ENCODE measurements at regions not wholly inside any gene's neighbourhood (a gene's known extent, or its start where the extent isn't known, plus 50 kb on each side); places are given as distances from the start of the nearest gene placed in this dataset.
A peak's percentile ranks its signal among the peaks of the same experiment; 100 is the strongest.

GRCh38 chr20:58137236-58137635, 91.2 kb downstream of the ANKRD60 start:
- CTCF ChIA-PET = no interaction called here
- DNase-seq (ENCODE audit: low read depth in 1 of 2, low spot score in 1 of 2) = no peak
- TF ChIP-seq POLR2A (IDR thresholded peaks at IDR 0.05; ENCODE audit: low read length) (no peak), CHD2 (IDR thresholded peaks at IDR 0.05; ENCODE audit: low read length, partially characterized antibody) (no peak), RAD21 (conservative IDR thresholded peaks at IDR 0.05 in 1 of 2, IDR thresholded peaks at IDR 0.05 in 1 of 2) (no peak), TP53 (CRISPR knock-in tag; IDR thresholded peaks at IDR 0.05) (no peak), HEYL (CRISPR knock-in tag; IDR thresholded peaks at IDR 0.05) (no peak), E2F6 (IDR thresholded peaks at IDR 0.05; ENCODE audit: borderline replicate concordance, low read depth) (no peak), ATOH8 (CRISPR knock-in tag; IDR thresholded peaks at IDR 0.05; ENCODE audit: low read depth) (no peak), MAZ (IDR thresholded peaks at IDR 0.05; ENCODE audit: borderline replicate concordance, low read depth, low read length) (no peak), NR3C1 (IDR thresholded peaks at IDR 0.05) (no peak)

GRCh38 chr20:58136149-58136484, 92.3 kb downstream of the ANKRD60 start:
- POLR2A ChIA-PET = no interaction called here
- no peak for DNase-seq (ENCODE audit: low read depth in 1 of 2, low spot score in 1 of 2)
- Histone ChIP-seq H3K4me3 (no peak overlapping the region), H3K27ac (no peak overlapping the region), H3K4me1 (peaks cover 30% of the 10 kb centered on the region), H3K9me3 (no peaks in the 10 kb centered on the region), H3K4me2 (peak overlapping the region; percentile 50; the same call in 2 of the 3 replicates)
- WGBS (ENCODE audit: missing lambda C conversion rate) = 93% methylated on average over 5 of the region's 5 CpGs
- no peak for ATAC-seq
- FAIRE-seq = no peak
- CTCF ChIA-PET = interaction anchor here (0.8 to 2.8 kb wide), 3 partner anchors 9 to 44 kb away, joined by 3 to 9 read pairs (median 7); no protein-coding TSS in a partner anchor
- TF ChIP-seq MYC (IDR thresholded peaks at IDR 0.05; ENCODE audit: borderline replicate concordance, low read length) (no peak), CTCF (IDR thresholded peaks at IDR 0.05) (no peak), NPAS2 (CRISPR knock-in tag; IDR thresholded peaks at IDR 0.05; ENCODE audit: borderline replicate concordance) (no peak)

More at GRCh38 chr20:58137236-58137635, 91.2 kb downstream of the ANKRD60 start:
- POLR2A ChIA-PET = interaction anchor here (0.7 kb wide), 1 partner anchor 8 kb away, joined by 4 read pairs; no protein-coding TSS in a partner anchor
- Histone ChIP-seq H3K9me3 (no peaks in the 10 kb centered on the region), H3K4me3 (no peak overlapping the region), H3K4me1 (peaks cover 21% of the 10 kb centered on the region; the same call in 2 of the 3 replicates), H3K4me2 (no peak overlapping the region), H3K27ac (no peak overlapping the region)
- no peak for ATAC-seq
- FAIRE-seq = no peak
- 95% methylated on average over 7 of the region's 7 CpGs for WGBS (ENCODE audit: missing lambda C conversion rate)

GRCh38 chr20:58135441-58136148, 92.9 kb downstream of the ANKRD60 start:
- Histone ChIP-seq H3K4me3 (no peak overlapping the region), H3K9me3 (no peaks in the 10 kb centered on the region), H3K4me1 (peaks cover 30% of the 10 kb centered on the region), H3K27ac (peak overlapping the region in 1 of 2 experiments; percentile 35; a peak in 2 of 6 replicates), H3K4me2 (peak overlapping the region; percentile 50)
- TF ChIP-seq ELK1 (IDR thresholded peaks at IDR 0.05; ENCODE audit: low read depth, low read length) (no peak), E2F6 (IDR thresholded peaks at IDR 0.05; ENCODE audit: borderline replicate concordance, low read depth) (no peak), POLR2A (IDR thresholded peaks at IDR 0.05; ENCODE audit: low read length) (no peak), NPAS2 (CRISPR knock-in tag; IDR thresholded peaks at IDR 0.05; ENCODE audit: borderline replicate concordance) (no peak), EHF (CRISPR knock-in tag; IDR thresholded peaks at IDR 0.05) (no peak), POLR2AphosphoS2 (conservative IDR thresholded peaks at IDR 0.05; ENCODE audit: low read length) (no peak), NFE2L2 (conservative IDR thresholded peaks at IDR 0.05; ENCODE audit: low read length) (no peak)
- 34% methylated on average over 15 of the region's 16 CpGs for WGBS (ENCODE audit: missing lambda C conversion rate)
- CTCF ChIA-PET = interaction anchor here (0.8 to 2.8 kb wide), 5 partner anchors 8 to 44 kb away, joined by 3 to 9 read pairs (median 4); no protein-coding TSS in a partner anchor
- peak in 1 of 2 experiments; percentile 17; a peak in 2 of 6 replicates for ATAC-seq
- DNase-seq (ENCODE audit: low read depth in 1 of 2, low spot score in 1 of 2) = no peak
- FAIRE-seq = no peak
- POLR2A ChIA-PET = no interaction called here

Data from A549 (cell line).